ENCODE measurements at regions not wholly inside any gene's neighbourhood (a gene's known extent, or its start where the extent isn't known, plus 50 kb on each side); places are given as distances from the start of the nearest gene placed in this dataset.

- no peak for ATAC-seq
- no peaks in the 10 kb centered on the region for H3K27me3 Mint-ChIP-seq
Observed at GRCh38 chr4:135240796-135241195, 1039.2 kb upstream of the PABPC4L start.

GRCh38 chr4:135239964-135240363, 1038.4 kb upstream of the PABPC4L start:
- Mint-ChIP-seq H3K36me3 (ENCODE audit: low read depth) (no peaks in the 10 kb centered on the region), H3K27me3 (no peaks in the 10 kb centered on the region), H3K4me1 (no peaks in the 10 kb centered on the region), H3K27ac (no peak overlapping the region), H3K9me3 (ENCODE audit: low read depth) (peaks cover 3% of the 10 kb centered on the region), H3K4me3 (no peak overlapping the region)
- no peak for ATAC-seq
- CTCF ChIA-PET = no interaction called here
- POLR2A ChIA-PET = no interaction called here
- no peak for DNase-seq
- intact Hi-C loops (cut with DNase I, micrococcal nuclease) = no loop called here

More at GRCh38 chr4:135240796-135241195, 1039.2 kb upstream of the PABPC4L start:
- no peak overlapping the region for H3K4me3 Mint-ChIP-seq
- H3K27ac Mint-ChIP-seq = no peak overlapping the region
- no peak for DNase-seq
- POLR2A ChIA-PET = no interaction called here
- CTCF ChIA-PET = no interaction called here
- H3K36me3 Mint-ChIP-seq (ENCODE audit: low read depth) = no peaks in the 10 kb centered on the region
- no peaks in the 10 kb centered on the region for H3K4me1 Mint-ChIP-seq
- peaks cover 3% of the 10 kb centered on the region for H3K9me3 Mint-ChIP-seq (ENCODE audit: low read depth)
- intact Hi-C loops (cut with DNase I, micrococcal nuclease) = no loop called here

GRCh38 chr4:135238940-135239339, 1037.4 kb upstream of the PABPC4L start:
- no peaks in the 10 kb centered on the region for H3K4me1 Mint-ChIP-seq
- ATAC-seq (no peak), DNase-seq (no peak)
- H3K36me3 Mint-ChIP-seq (ENCODE audit: low read depth) = no peaks in the 10 kb centered on the region
- CTCF ChIA-PET = no interaction called here
- no peak overlapping the region for H3K27ac Mint-ChIP-seq
- H3K9me3 Mint-ChIP-seq (ENCODE audit: low read depth) = peaks cover 3% of the 10 kb centered on the region
- intact Hi-C loops (cut with DNase I, micrococcal nuclease) = no loop called here
- POLR2A ChIA-PET = no interaction called here
- H3K4me3 Mint-ChIP-seq = no peak overlapping the region
- no peaks in the 10 kb centered on the region for H3K27me3 Mint-ChIP-seq

DNA sequence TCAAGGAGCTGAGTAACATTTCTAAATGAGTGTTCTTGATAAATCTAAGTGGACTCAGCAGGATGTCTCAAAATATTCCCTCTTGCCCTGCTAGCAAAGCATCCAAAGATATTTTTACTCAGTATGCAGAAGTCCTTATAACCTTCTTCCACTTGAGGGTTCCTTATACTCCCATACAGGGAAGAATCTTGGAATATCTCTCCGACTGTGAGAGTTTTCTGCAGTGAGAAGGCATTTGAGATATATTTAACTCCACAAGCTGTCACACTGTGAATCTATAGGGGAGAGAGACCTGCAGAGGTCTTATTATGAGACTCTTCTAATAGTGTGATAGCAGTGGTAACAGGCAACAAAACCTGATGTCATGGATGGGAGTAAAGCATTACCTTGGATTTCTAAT, 1034.5 kb upstream of the PABPC4L start:
- no peak overlapping the region for H3K27ac Mint-ChIP-seq
- intact Hi-C loops (cut with DNase I, micrococcal nuclease) = no loop called here
- no peaks in the 10 kb centered on the region for H3K4me1 Mint-ChIP-seq
- no peak overlapping the region for H3K4me3 Mint-ChIP-seq
- CTCF ChIA-PET = no interaction called here
- DNase-seq (no peak), ATAC-seq (no peak)
- H3K36me3 Mint-ChIP-seq (ENCODE audit: low read depth) = no peaks in the 10 kb centered on the region
- no peaks in the 10 kb centered on the region for H3K9me3 Mint-ChIP-seq (ENCODE audit: low read depth)
- H3K27me3 Mint-ChIP-seq = no peaks in the 10 kb centered on the region
- POLR2A ChIA-PET = no interaction called here

DNA sequence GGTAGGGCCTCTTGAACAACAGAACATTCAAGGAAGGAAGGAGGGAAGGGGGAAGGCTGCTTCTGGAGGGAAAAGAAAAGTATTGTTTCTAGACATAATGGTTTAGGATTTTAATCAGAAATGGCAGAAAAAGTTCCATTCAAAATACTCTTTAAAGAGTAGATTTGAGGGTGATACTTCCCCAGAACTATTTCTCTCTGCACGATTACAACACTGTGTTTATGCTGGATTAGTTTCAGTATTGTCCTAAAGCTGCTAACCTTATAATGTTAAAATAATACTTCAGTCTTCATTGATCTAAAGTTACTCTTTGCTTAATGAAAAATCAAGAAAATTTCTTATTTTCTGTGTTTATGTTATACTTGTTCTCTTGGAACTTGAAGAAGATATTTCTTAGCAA, 1026.3 kb upstream of the PABPC4L start:
- CTCF ChIA-PET = no interaction called here
- Mint-ChIP-seq H3K4me1 (no peaks in the 10 kb centered on the region), H3K27me3 (no peaks in the 10 kb centered on the region), H3K36me3 (ENCODE audit: low read depth) (no peaks in the 10 kb centered on the region), H3K4me3 (no peak overlapping the region), H3K27ac (no peak overlapping the region), H3K9me3 (ENCODE audit: low read depth) (peaks cover 8% of the 10 kb centered on the region)
- ATAC-seq = no peak
- intact Hi-C loops (cut with DNase I, micrococcal nuclease) = no loop called here
- POLR2A ChIA-PET = no interaction called here
- no peak for DNase-seq

GRCh38 chr4:135225551-135225950, 1024.0 kb upstream of the PABPC4L start:
- ATAC-seq (no peak), DNase-seq (no peak)
- Mint-ChIP-seq H3K4me1 (no peaks in the 10 kb centered on the region), H3K4me3 (no peak overlapping the region), H3K9me3 (ENCODE audit: low read depth) (peaks cover 7% of the 10 kb centered on the region), H3K27ac (no peak overlapping the region), H3K27me3 (no peaks in the 10 kb centered on the region), H3K36me3 (ENCODE audit: low read depth) (no peaks in the 10 kb centered on the region)
- intact Hi-C loops (cut with DNase I, micrococcal nuclease) = no loop called here
- ChIA-PET POLR2A (no interaction called here), CTCF (no interaction called here)

DNA sequence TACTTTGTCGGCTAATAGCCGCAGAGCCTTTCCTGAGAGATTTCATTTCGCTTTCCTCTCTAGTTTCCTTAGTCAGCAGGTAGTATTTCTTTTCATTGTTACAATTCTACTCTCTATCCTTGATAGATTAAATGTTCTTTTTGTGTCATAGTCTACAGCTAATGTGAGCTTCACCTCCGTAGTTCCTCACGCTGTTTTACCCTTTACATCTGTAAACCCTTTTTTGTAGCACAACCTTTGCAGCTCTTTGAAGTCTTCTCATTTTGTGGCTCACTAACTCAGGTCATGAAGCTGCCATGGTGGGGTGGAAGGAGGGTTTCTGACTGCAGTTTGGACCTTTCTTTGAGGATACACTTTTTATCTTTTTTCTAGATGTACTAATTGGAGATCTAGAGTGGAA, 1008.8 kb upstream of the PABPC4L start:
- intact Hi-C loops (cut with DNase I, micrococcal nuclease) = no loop called here
- ATAC-seq = no peak
- no peak overlapping the region for H3K27ac Mint-ChIP-seq
- no peaks in the 10 kb centered on the region for H3K4me1 Mint-ChIP-seq
- ChIA-PET POLR2A (no interaction called here), CTCF (no interaction called here)
- peaks cover 2% of the 10 kb centered on the region for H3K9me3 Mint-ChIP-seq (ENCODE audit: low read depth)
- H3K36me3 Mint-ChIP-seq (ENCODE audit: low read depth) = no peaks in the 10 kb centered on the region
- H3K27me3 Mint-ChIP-seq = no peaks in the 10 kb centered on the region
- no peak overlapping the region for H3K4me3 Mint-ChIP-seq
- no peak for DNase-seq

DNA sequence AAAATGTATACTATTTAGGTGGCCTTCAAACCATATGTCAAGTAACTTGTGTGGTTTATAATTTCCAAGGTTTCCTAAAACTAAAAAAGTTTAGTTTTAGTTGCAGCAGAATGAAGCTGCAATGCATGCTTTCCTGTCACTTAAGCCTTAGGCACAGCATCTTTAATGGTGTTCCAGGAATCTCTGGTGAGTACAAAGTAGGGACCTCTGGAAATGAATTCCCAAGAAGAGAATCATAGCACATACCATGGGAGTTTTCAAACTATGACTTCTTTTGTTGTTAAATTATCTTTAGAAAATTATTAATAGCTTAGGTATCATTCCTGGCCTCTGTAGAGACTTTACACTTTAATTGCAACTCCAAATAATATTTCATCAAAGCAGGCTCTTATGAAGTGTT, 1005.9 kb upstream of the PABPC4L start:
- H3K4me3 Mint-ChIP-seq = no peak overlapping the region
- ATAC-seq (no peak), DNase-seq (no peak)
- H3K36me3 Mint-ChIP-seq (ENCODE audit: low read depth) = no peaks in the 10 kb centered on the region
- ChIA-PET POLR2A (no interaction called here), CTCF (interaction anchor here (0.6 kb wide), 1 partner anchor 1874 kb away, joined by 3 read pairs; no protein-coding TSS in a partner anchor)
- no peaks in the 10 kb centered on the region for H3K4me1 Mint-ChIP-seq
- H3K9me3 Mint-ChIP-seq (ENCODE audit: low read depth) = peaks cover under 1% of the 10 kb centered on the region
- H3K27me3 Mint-ChIP-seq = no peaks in the 10 kb centered on the region
- H3K27ac Mint-ChIP-seq = no peak overlapping the region
- intact Hi-C loops (cut with DNase I, micrococcal nuclease) = no loop called here

DNA sequence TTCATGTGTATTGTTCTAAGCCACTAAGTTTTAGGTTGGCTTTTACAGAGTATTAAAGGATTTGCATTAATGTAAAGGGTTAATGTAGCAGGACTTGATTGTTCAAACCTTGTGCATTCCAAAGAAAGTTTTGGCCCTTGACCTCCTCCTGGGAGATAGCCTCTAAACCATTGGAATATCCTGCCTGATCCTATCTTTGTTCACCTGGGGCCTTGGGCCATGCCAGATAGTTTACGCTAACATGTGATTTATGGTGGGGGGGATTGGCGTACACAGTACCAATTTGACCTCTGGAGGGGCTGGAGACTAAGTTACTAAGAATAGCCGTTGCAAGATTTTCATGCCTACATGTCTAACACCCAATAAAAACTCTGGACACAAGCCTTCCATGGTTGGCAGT, 1002.7 kb upstream of the PABPC4L start:
- H3K4me1 Mint-ChIP-seq = no peaks in the 10 kb centered on the region
- no peaks in the 10 kb centered on the region for H3K9me3 Mint-ChIP-seq (ENCODE audit: low read depth)
- H3K4me3 Mint-ChIP-seq = no peak overlapping the region
- H3K27ac Mint-ChIP-seq = no peak overlapping the region
- DNase-seq (no peak), ATAC-seq (no peak)
- CTCF ChIA-PET = no interaction called here
- intact Hi-C loops (cut with DNase I, micrococcal nuclease) = no loop called here
- POLR2A ChIA-PET = no interaction called here
- no peaks in the 10 kb centered on the region for H3K27me3 Mint-ChIP-seq
- H3K36me3 Mint-ChIP-seq (ENCODE audit: low read depth) = no peaks in the 10 kb centered on the region

- ATAC-seq = no peak
- DNase-seq = no peak
- intact Hi-C loops (cut with DNase I, micrococcal nuclease) = no loop called here
- Mint-ChIP-seq H3K9me3 (ENCODE audit: low read depth) (no peaks in the 10 kb centered on the region), H3K36me3 (ENCODE audit: low read depth) (no peaks in the 10 kb centered on the region), H3K4me1 (no peaks in the 10 kb centered on the region), H3K27me3 (no peaks in the 10 kb centered on the region), H3K4me3 (no peak overlapping the region), H3K27ac (no peak overlapping the region)
- ChIA-PET POLR2A (no interaction called here), CTCF (no interaction called here)
Observed at GRCh38 chr4:135201081-135201480, 999.5 kb upstream of the PABPC4L start.

DNA sequence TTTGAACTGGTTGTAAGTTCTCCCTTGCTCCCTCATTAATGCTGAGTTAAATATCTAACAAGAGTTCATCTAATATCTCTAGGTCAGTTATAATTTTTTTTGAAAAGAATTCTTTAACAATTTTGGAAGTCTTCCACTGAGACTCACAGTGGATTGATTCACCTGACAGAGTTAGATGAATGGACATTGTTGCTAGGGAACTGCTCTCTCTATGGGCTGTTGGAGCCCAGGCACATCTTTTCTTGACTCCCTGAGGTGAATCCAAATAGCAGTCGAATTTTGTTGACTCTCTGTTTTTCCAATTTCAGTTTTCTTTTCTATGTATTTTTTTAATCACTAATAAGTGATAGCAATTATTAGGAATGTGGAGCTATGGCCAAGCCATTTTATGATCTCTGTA, 996.1 kb upstream of the PABPC4L start:
- ChIA-PET POLR2A (no interaction called here), CTCF (no interaction called here)
- no peak for ATAC-seq
- intact Hi-C loops (cut with DNase I, micrococcal nuclease) = no loop called here
- DNase-seq = no peak
- no peak overlapping the region for H3K4me3 Mint-ChIP-seq
- no peaks in the 10 kb centered on the region for H3K36me3 Mint-ChIP-seq (ENCODE audit: low read depth)
- no peaks in the 10 kb centered on the region for H3K4me1 Mint-ChIP-seq
- H3K9me3 Mint-ChIP-seq (ENCODE audit: low read depth) = no peaks in the 10 kb centered on the region
- H3K27ac Mint-ChIP-seq = no peak overlapping the region
- no peaks in the 10 kb centered on the region for H3K27me3 Mint-ChIP-seq

DNA sequence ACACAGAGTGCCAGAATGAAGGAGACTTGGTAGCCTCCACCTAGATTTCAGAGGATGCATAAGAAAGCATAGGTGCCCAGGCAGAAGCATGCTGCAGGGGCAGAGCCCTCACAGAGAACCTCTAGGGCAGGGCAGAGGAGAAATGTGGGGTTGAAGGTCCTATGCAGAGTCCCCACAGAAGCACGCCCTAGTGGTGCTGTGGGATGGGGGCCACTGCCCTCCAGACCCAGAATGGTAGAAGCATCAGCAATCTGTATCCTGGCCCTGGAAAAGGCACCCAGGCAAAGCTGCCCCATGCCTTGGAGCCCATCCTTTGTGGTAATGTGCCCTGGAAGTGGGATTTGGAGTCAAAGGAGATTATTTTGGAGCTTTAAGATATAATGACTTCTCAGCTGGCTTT, 992.9 kb upstream of the PABPC4L start:
- H3K27ac Mint-ChIP-seq = no peak overlapping the region
- no peak overlapping the region for H3K4me3 Mint-ChIP-seq
- no peak for ATAC-seq
- CTCF ChIA-PET = no interaction called here
- DNase-seq = no peak
- no peaks in the 10 kb centered on the region for H3K36me3 Mint-ChIP-seq (ENCODE audit: low read depth)
- H3K27me3 Mint-ChIP-seq = no peaks in the 10 kb centered on the region
- no peaks in the 10 kb centered on the region for H3K9me3 Mint-ChIP-seq (ENCODE audit: low read depth)
- POLR2A ChIA-PET = no interaction called here
- no peaks in the 10 kb centered on the region for H3K4me1 Mint-ChIP-seq
- intact Hi-C loops (cut with DNase I, micrococcal nuclease) = no loop called here

GRCh38 chr4:135192751-135193535, 991.4 kb upstream of the PABPC4L start:
- POLR2A ChIA-PET = no interaction called here
- Mint-ChIP-seq H3K36me3 (ENCODE audit: low read depth) (no peaks in the 10 kb centered on the region), H3K4me3 (no peak overlapping the region), H3K27me3 (no peaks in the 10 kb centered on the region), H3K4me1 (no peaks in the 10 kb centered on the region), H3K27ac (no peak overlapping the region), H3K9me3 (ENCODE audit: low read depth) (no peaks in the 10 kb centered on the region)
- ATAC-seq (no peak), DNase-seq (no peak)
- CTCF ChIA-PET = no interaction called here
- intact Hi-C loops (cut with DNase I, micrococcal nuclease) = no loop called here

All from activated CD4-positive, alpha-beta T cell treated with anti-CD3 and anti-CD28 coated beads for 36 hours (primary cell).